SK-N-SH (cell line): ENCODE measurements at regions not wholly inside any gene's neighbourhood (a gene's known extent, or its start where the extent isn't known, plus 50 kb on each side); places are given as distances from the start of the nearest gene placed in this dataset.

ENCODE experiments used
- CTCF ChIA-PET: fragments of 300-600, 350-600 bp; formaldehyde crosslinking; extraction: SDS; loops from one replicate; lab custom pipeline; 2021; lab: Yijun Ruan, JAX
- POLR2A ChIA-PET: fragments of 350-600 bp; sonication (Branson Sonifier 250); formaldehyde crosslinking; extraction: SDS; loops from one replicate; lab custom pipeline; 2020; ENCODE audit warnings: antibody characterized with exemption, inconsistent platforms; lab: Yijun Ruan, JAX
- DNase-seq: peaks from one replicate; pipeline ENCODE4 v3.0.0; 2012
- H2AFZ ChIP-seq: fragments of 200-600 bp; sonication (generic); 2 replicates; pipeline ENCODE4 v1.8.1; 2016; ENCODE audit warnings: antibody characterized with exemption, mild to moderate bottlenecking, low read depth
- H3F3A ChIP-seq: fragments of 200-600 bp; sonication (generic); replicated peaks from 2 replicates; pipeline ENCODE3; 2016; ENCODE audit warnings: antibody characterized with exemption, mild to moderate bottlenecking; ENCODE audit not compliant: insufficient read depth
- H3K27ac ChIP-seq, 2 experiments: fragments of 200-500 bp in 1 of 2; fragments of 200-600 bp in 1 of 2; sonication (Bioruptor generic) in 1 of 2; sonication (generic), shearing (Covaris generic) in 1 of 2; 2 replicates each; pipeline versions ENCODE4 v1.5.1 to v1.6.1; 2014 to 2016; ENCODE audit warnings: low read depth in 2 of 2, inconsistent platforms in 1 of 2, low read length in 1 of 2, mild to moderate bottlenecking in 1 of 2, mixed read lengths in 1 of 2
- H3K27me3 ChIP-seq: fragments of 200-600 bp; sonication (generic), shearing (Covaris generic); 2 replicates; pipeline ENCODE4 v1.6.1; 2016; ENCODE audit warnings: mixed run types; ENCODE audit not compliant: insufficient read depth
- H3K36me3 ChIP-seq, 2 experiments: fragments of 200-500 bp in 1 of 2; fragments of 200-600 bp in 1 of 2; sonication (Bioruptor generic) in 1 of 2; sonication (generic) in 1 of 2; replicated peaks in 1 of 2; 2 replicates each; pipeline versions ENCODE3 to v1.5.1; 2014 to 2016; ENCODE audit warnings: low read length in 1 of 2, mild to moderate bottlenecking in 1 of 2; ENCODE audit not compliant: insufficient read depth in 2 of 2, control insufficient read depth in 1 of 2
- H3K4me1 ChIP-seq, 2 experiments: fragments of 200-500 bp in 1 of 2; fragments of 200-600 bp in 1 of 2; sonication (Bioruptor generic) in 1 of 2; sonication (generic), shearing (Covaris generic) in 1 of 2; 2 replicates each; pipeline versions ENCODE4 v1.5.1 to v1.6.1; 2014 to 2016; ENCODE audit warnings: low read depth in 1 of 2, low read length in 1 of 2, mixed run types in 1 of 2; ENCODE audit not compliant: insufficient read depth in 2 of 2, control insufficient read depth in 1 of 2
- H3K4me2 ChIP-seq: fragments of 200-600 bp; sonication (generic), shearing (Covaris generic); 2 replicates; pipeline ENCODE4 v1.6.1; 2017; ENCODE audit warnings: mixed run types
- H3K4me3 ChIP-seq, 2 experiments: fragments of 200-500 bp in 1 of 2; fragments of 200-600 bp in 1 of 2; sonication (Bioruptor generic) in 1 of 2; sonication (generic), shearing (Covaris generic) in 1 of 2; 2 replicates each; pipeline versions ENCODE4 v1.5.1 to v1.8.1; 2014 to 2016; ENCODE audit warnings: low read depth in 2 of 2, inconsistent platforms in 1 of 2, low read length in 1 of 2, mild to moderate bottlenecking in 1 of 2, mixed read lengths in 1 of 2, moderate library complexity in 1 of 2
- H3K79me2 ChIP-seq: fragments of 200-600 bp; sonication (generic); 2 replicates; pipeline ENCODE4 v1.8.1; 2017; ENCODE audit warnings: mild to moderate bottlenecking; ENCODE audit not compliant: insufficient read depth
- H3K9ac ChIP-seq: fragments of 200-600 bp; sonication (generic); 2 replicates; pipeline ENCODE4 v1.6.1; 2017; ENCODE audit warnings: mixed run types
- H3K9me2 ChIP-seq: fragments of 200-600 bp; sonication (generic); 2 replicates; pipeline ENCODE4 v1.6.1; 2017; ENCODE audit warnings: mixed run types
- H3K9me3 ChIP-seq: fragments of 200-600 bp; sonication (generic); 2 replicates; pipeline ENCODE4 v1.6.1; 2017; ENCODE audit warnings: mixed run types, mild to moderate bottlenecking, moderate library complexity
- H4K20me1 ChIP-seq: fragments of 200-600 bp; sonication (generic); 2 replicates; pipeline ENCODE4 v1.6.1; 2017; ENCODE audit warnings: mild to moderate bottlenecking, mixed run types; ENCODE audit not compliant: insufficient read depth
- CTCF ChIP-seq: fragments of 200-600 bp; sonication (generic); IDR thresholded peaks from 2 replicates; pipeline ENCODE4 v1.6.1; 2017; ENCODE audit warnings: antibody characterized with exemption, mild to moderate bottlenecking, moderate library complexity
- ELF1 ChIP-seq: IDR thresholded peaks from 2 replicates; pipeline ENCODE4 v1.4.0; 2012
- FOSL2 ChIP-seq: IDR thresholded peaks from 2 replicates; pipeline ENCODE4 v1.4.0; 2012; ENCODE audit warnings: low read depth, mild to moderate bottlenecking, moderate library complexity, borderline replicate concordance
- JUND ChIP-seq: IDR thresholded peaks from 2 replicates; pipeline ENCODE4 v1.4.0; 2012
- NFIC ChIP-seq: IDR thresholded peaks from 2 replicates; pipeline ENCODE4 v1.4.0; 2012; ENCODE audit warnings: borderline replicate concordance
- NRF1 ChIP-seq: IDR thresholded peaks from 2 replicates; pipeline ENCODE4 v1.6.1; 2012; ENCODE audit warnings: low read depth, mild to moderate bottlenecking, low read length
- RAD21 ChIP-seq: IDR thresholded peaks from 2 replicates; pipeline ENCODE4 v1.6.1; 2012; ENCODE audit warnings: mild to moderate bottlenecking, low read length
- RFX5 ChIP-seq: IDR thresholded peaks from 2 replicates; pipeline ENCODE4 v1.6.1; 2012; ENCODE audit warnings: mild to moderate bottlenecking, improper control_type of control experiment, low read length
- SMC3 ChIP-seq: IDR thresholded peaks from 2 replicates; pipeline ENCODE4 v1.6.1; 2012; ENCODE audit warnings: low read depth, low read length, improper control_type of control experiment
- TAF1 ChIP-seq: IDR thresholded peaks from 2 replicates; pipeline ENCODE4 v1.6.1; 2012; ENCODE audit warnings: low read depth, mild to moderate bottlenecking, low read length, moderate library complexity, borderline replicate concordance
- TEAD4 ChIP-seq: IDR thresholded peaks from 2 replicates; pipeline ENCODE4 v1.4.0; 2012; ENCODE audit warnings: mild to moderate bottlenecking, borderline replicate concordance; ENCODE audit not compliant: insufficient read depth
- USF1 ChIP-seq: IDR thresholded peaks from 2 replicates; pipeline ENCODE4 v1.4.0; 2012; ENCODE audit warnings: low read depth, borderline replicate concordance
- USF2 ChIP-seq: fragments of 150-350 bp; IDR thresholded peaks from 2 replicates; pipeline ENCODE4 v1.6.1; 2017; ENCODE audit warnings: antibody characterized with exemption, low read length, low read depth, borderline replicate concordance
- YY1 ChIP-seq: IDR thresholded peaks from 2 replicates; pipeline ENCODE4 v1.4.0; 2012; ENCODE audit warnings: low read depth, mild to moderate bottlenecking
- ZBTB33 ChIP-seq: IDR thresholded peaks from 2 replicates; pipeline ENCODE4 v1.4.0; 2012; ENCODE audit warnings: low read depth, borderline replicate concordance
- WGBS: methylation state at CpG from one replicate; pipeline ENCODE4 v1.1.6; 2017; ENCODE audit warnings: low lambda C conversion rate; 5-methylcytosine and 5-hydroxymethylcytosine counted together

- 0 out of 2 replicates have a peak, but pooled peaks cover 9% of the 10 kb centered on the region for H3K27me3 ChIP-seq
- H3K36me3 ChIP-seq = no peaks in the 10 kb centered on the region
- 22% methylated on average over 6 of the region's 13 CpGs for WGBS
- H3K9ac ChIP-seq = no peak overlapping the region
- no peaks in the 10 kb centered on the region for H4K20me1 ChIP-seq
- DNase-seq = peak; percentile 90
- no peaks in the 10 kb centered on the region for H3K79me2 ChIP-seq
- peak overlapping the region in 1 of 2 experiments; percentile 19; a peak in 1 of 4 replicates for H3K4me3 ChIP-seq
- H3K4me2 ChIP-seq = no peak overlapping the region
- TF ChIP-seq RAD21 = peak; percentile 75
- peak; percentile 90 for TF ChIP-seq SMC3
- peak; percentile 91 for TF ChIP-seq CTCF
- TF ChIP-seq USF2 = no peak
- no peak for TF ChIP-seq RFX5
- no peak overlapping the region; a peak in 1 of 4 replicates for H3K27ac ChIP-seq
- no peaks in the 10 kb centered on the region for H3K9me3 ChIP-seq
- no peak overlapping the region for H2AFZ ChIP-seq
- peaks cover 0 to 22% of the 10 kb centered on the region in 2 experiments; a peak in 2 of 4 replicates for H3K4me1 ChIP-seq
- POLR2A ChIA-PET = no interaction called here
- no peaks in the 10 kb centered on the region for H3K9me2 ChIP-seq
- CTCF ChIA-PET = interaction anchor here (0.6 to 13.3 kb wide), 40 partner anchors 9 to 310 kb away, joined by 3 to 249 read pairs (median 4); partner anchors contain the start of gene FGF19
- H3F3A ChIP-seq = no peaks in the 10 kb centered on the region
Measured at GRCh38 chr11:69888483-69889181, 69.4 kb upstream of the FGF3 start.

- Histone ChIP-seq H3K4me2 (no peak overlapping the region), H3K9ac (no peak overlapping the region), H3K27me3 (0 out of 2 replicates have a peak, but pooled peaks cover 18% of the 10 kb centered on the region), H3K9me3 (no peaks in the 10 kb centered on the region), H3F3A (no peaks in the 10 kb centered on the region), H4K20me1 (no peaks in the 10 kb centered on the region), H2AFZ (no peak overlapping the region), H3K4me1 (peaks cover 0 to 32% of the 10 kb centered on the region in 2 experiments; a peak in 2 of 4 replicates), H3K9me2 (no peaks in the 10 kb centered on the region), H3K79me2 (no peaks in the 10 kb centered on the region), H3K4me3 (no peak overlapping the region), H3K27ac (no peak overlapping the region), H3K36me3 (no peaks in the 10 kb centered on the region)
- DNase-seq = no peak
- ChIA-PET CTCF (interaction anchor here (0.8 to 13.3 kb wide), 26 partner anchors 10 to 302 kb away, joined by 3 to 249 read pairs (median 6); partner anchors contain the start of gene FGF19), POLR2A (interaction anchor here (0.7 kb wide), 1 partner anchor 11 kb away, joined by 3 read pairs; no protein-coding TSS in a partner anchor)
- WGBS = 65% methylated on average over 27 of the region's 27 CpGs
- TF ChIP-seq TEAD4 = no peak
- no peak for TF ChIP-seq JUND
- no peak for TF ChIP-seq RAD21
- no peak for TF ChIP-seq RFX5
- TF ChIP-seq USF1 = no peak
- TF ChIP-seq YY1 = no peak
- TF ChIP-seq ELF1 = no peak
- TF ChIP-seq ZBTB33 = no peak
- TF ChIP-seq TAF1 = no peak
- no peak for TF ChIP-seq NFIC
- no peak for TF ChIP-seq NRF1
- no peak for TF ChIP-seq USF2
- no peak for TF ChIP-seq FOSL2
Measured at GRCh38 chr11:69889400-69890318, 70.4 kb upstream of the FGF3 start.
